Activated CD4-positive, alpha-beta T cell treated with anti-CD3 and anti-CD28 coated beads, Interleukin-10, Interleukin-2, amounts not matched to agents 100 ng/mL and 50 ng/mL, durations not matched to agents 16 hours and 8 hours (primary cell): ENCODE measurements at regions not wholly inside any gene's neighbourhood (a gene's known extent, or its start where the extent isn't known, plus 50 kb on each side); places are given as distances from the start of the nearest gene placed in this dataset.

Experiments used
- DNase-seq: peaks from one replicate; pipeline ENCODE4 v3.0.0-alpha.2; 2020

DNA sequence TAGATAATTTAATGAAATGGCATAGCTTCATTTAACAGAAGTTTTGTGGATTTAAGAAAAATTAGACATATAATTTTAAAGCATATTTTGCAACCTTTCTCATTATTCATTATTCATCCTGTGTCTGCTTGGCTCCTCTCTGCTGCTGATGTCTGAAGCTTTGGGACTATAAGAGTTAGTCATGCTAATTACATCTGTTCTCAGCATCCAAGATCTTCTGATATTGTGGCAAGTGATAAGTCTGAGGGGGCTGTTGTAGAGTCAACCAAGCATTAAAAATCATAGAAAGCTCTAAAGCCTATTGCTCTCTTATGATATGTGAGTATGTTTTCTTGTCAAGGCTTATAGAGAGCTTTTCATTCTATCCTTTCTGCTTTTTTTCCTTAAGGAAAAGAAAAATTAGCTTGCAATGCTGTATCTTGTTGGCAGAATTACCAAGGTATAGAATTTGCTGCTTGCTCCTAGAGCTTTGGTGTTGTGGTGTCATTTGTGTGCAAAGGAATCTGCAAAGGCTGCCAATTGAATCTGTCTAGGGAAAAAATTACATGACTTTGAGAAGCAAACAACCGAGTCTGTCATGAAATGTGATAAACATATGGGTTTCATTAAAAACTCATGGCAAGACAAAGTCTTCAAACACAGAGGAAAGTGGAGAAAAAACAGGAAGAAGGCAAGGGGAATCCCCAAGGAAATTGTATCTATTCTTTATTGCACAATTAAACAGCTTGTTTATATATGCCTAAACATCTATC is 156.1 kb upstream of the DAB2 start:
- DNase-seq = no peak

DNA sequence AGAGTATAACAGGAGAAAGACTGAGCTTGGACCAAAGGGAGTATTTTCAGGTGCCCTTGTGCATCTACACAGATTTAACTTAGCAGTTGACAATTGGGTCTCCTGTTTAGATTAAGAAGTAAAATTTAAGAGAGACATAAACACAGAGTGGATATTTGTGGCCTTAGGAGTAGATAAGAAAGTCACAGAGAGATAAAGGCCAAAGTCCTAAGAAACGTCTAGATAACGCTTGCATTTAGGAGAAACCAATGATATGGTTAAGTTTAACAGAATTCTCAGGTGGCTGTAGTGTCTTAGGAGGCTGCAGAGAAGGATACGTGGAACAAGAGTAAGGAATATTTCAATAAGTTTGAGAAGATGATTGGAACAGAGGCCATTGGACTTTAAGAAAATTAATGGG is 155.0 kb upstream of the DAB2 start:
- DNase-seq = no peak

DNA sequence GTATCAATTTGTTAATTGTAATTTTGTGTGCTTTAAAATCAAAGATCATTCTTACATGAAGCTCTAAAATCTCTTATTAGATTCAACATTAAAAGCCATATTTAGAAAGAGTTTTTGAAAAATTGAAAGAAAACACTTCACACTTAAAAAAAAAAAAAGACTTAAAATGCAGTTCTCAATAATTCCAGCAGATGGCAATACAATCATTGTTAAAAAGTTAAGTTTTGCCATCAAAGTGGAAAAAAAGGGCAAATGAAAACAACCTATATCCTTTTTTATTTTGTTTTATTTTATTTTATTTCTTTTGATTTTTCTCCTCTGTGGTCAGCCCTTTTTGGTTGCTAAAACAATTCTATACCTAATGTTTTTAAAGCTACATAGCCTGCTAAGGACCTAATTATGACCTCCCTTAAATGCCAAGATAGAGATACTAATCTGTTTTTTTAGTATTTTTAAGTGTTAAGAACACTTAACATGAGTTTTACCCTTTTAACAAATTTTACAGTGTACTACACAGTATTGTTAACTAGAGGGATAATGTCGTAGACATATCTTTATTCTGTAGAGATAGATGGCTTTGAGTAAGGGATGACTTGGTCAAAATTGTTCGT is 154.2 kb upstream of the DAB2 start:
- DNase-seq = peak; percentile 4

- no peak for DNase-seq
Measured at GRCh38 chr5:39577529-39577928, 152.7 kb upstream of the DAB2 start.

DNA sequence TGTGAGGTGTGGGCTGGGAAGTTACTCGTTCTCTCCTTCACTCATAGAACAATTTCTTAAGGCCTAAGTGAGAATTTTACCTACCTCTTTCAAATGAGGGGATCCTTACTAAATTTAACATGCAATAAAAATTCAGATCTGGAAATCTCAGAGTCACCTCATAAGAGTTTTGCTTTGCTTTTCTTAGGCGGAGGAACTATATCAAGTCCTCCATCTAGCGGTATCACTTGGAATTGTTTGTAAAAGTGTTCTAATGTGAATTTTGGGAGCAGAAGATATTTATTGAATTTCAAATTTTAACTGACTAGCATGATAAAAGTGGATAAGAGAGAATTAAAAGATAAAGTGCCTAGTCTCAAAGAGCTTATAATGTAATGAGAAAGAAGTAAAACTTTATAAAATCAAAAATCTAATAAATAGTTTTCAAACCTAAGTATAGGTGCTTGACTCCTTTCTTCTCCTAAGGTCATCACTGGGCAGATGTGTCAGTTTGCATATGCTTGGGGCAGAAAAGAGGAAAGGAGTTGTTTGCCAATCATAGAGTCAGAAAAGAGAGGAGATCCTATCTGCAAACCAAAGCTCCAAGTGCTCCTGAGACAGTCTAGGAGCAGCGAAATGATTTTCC is 145.7 kb upstream of the DAB2 start:
- DNase-seq = peak; percentile 32

GRCh38 chr5:39569857-39570256 is 145.1 kb upstream of the DAB2 start:
- DNase-seq = no peak

DNA sequence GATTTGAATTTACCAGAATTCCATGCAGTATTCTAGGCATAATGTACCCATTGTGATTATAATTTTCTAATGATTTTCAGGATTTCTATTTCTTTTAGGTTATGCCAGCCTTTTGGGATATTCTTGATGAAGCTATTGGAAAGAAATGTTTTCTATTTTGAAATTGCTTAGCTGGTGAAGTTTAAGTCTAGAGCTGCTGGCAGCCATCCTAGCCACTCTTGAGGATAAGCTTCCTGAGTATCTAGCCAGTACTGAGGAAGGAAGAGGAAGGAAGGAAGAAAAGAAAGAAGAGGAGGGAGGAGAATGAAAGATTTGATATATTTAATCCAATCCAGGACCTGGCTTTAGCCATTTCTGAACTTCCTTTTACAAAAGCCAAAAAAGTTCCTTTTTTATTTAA is 142.1 kb upstream of the DAB2 start:
- no peak for DNase-seq

GRCh38 chr5:39566029-39566428 is 141.2 kb upstream of the DAB2 start:
- DNase-seq = no peak

- no peak for DNase-seq
Measured at GRCh38 chr5:39561421-39561820, 136.6 kb upstream of the DAB2 start.

DNA sequence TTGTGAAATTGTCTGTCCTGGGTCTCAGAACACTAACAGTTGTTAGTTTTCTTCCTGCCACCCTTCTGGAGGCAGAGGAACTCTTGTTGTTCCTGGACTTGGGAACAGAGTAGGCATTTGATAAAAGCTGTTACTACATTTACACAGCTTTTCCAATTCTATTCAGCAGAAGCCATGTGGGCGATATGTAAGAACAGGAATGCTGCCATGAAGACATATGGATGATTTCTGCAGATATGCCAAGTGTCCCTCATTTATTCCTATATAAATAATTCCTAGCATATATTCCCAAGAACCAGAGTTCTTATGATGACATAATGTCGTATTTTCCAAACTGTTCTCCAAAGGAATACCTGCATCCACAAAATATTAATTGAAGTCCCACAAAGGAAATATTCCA is 135.9 kb upstream of the DAB2 start:
- no peak for DNase-seq

DNA sequence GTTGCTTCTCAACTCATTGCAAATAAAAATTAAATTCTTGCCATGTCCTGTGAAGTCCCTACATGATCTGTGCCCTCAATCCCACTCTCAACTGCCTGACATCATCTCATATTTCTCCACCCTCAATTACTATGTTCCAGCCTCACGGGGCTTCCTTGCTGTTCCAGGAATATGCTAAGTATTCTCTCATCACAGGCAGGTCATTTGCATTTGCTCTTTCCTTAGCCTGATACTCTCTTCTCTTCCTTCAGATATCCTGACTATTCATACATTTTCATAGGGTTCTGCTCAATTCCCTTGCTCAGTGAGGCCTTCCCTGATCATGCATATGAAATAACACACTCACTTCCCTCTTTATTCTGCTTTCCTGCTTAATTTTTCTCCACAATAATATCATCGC is 135.1 kb upstream of the DAB2 start:
- no peak for DNase-seq

GRCh38 chr5:39558541-39558940 is 133.8 kb upstream of the DAB2 start:
- no peak for DNase-seq

- no peak for DNase-seq
Measured at GRCh38 chr5:39555788-39556187, 131.0 kb upstream of the DAB2 start.

- peak; percentile 38 for DNase-seq
Measured at GRCh38 chr5:39547553-39548154, 122.9 kb upstream of the DAB2 start.

GRCh38 chr5:39544941-39545340 is 120.2 kb upstream of the DAB2 start:
- DNase-seq = no peak

DNA sequence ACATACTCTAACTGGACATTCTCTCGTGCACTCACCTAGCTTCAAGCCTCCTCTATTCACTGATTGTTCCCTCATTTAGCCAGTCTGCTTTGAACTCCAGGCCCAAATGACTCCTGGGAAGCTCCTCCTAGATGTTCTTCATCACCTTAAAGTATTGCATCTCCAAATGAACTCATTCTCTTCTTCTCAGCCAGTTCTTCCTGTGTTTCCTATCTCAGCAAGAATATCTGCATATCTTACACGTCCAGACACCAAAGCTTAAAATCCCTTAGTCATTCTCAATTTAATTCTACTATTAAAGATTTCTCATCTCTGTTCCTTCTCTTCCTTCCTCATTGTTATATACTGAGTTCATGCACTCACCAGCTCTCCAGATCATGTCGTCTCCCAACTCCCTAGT is 118.6 kb upstream of the DAB2 start:
- DNase-seq = no peak

GRCh38 chr5:39542511-39543285 is 117.9 kb upstream of the DAB2 start:
- no peak for DNase-seq

DNA sequence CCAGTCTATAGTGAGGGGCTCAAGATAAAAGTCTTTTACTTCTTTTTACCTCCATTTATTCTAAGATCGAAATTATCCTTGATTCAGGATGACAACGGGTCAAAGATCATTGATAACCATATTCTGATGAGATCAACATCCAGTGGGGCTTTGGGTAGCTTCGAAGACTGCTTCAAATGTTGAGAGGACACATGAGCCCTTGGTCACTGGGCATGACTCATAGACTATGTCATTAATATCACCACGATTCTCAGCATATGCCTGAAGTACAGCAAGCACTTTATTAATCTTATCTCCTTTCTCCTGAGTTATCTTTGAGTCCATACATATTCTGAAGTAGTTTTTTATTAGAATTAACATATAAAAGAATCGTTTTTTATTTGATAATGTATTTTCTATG is 117.1 kb upstream of the DAB2 start:
- no peak for DNase-seq

GRCh38 chr5:39539470-39539869 is 114.7 kb upstream of the DAB2 start:
- no peak for DNase-seq

DNA sequence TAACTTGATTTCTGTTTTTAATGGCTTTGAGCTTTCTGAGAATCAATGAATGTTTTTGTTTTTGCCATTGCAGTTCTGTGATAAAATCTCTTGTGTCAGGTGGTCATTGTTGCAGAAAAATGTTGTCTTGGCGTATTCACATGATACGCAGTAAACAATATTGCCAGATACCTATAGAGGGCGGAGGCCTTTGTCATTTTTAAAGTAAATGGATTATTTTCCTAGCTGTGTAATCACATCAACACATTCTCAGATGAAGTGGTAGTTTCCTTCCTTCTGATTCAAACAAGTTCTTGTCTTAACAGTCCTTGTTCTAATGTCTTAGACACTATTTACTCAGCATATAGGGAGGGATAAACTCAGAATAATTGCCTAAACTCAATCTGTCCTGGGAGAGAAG is 109.9 kb upstream of the DAB2 start:
- no peak for DNase-seq

DNA sequence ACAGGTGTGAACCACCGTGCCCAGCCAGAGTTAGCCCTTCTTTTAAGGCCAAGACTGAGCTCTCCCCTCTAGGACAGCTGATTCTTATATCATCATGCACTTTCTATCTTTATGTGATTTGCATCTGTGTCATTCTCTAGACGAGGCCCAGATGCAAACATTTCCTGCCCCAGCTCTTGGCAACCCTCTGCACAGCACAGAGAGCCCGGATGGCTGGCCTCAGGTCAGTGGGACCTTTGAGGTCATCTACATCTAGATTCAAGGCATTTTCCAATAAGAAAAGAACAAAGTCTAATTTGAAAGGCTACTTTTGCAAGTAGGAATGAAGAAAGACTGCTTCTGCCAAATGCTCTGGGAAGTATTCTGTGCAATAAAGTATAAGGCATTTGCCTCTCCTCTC is 109.0 kb upstream of the DAB2 start:
- no peak for DNase-seq

GRCh38 chr5:39532511-39532910 is 107.7 kb upstream of the DAB2 start:
- DNase-seq = no peak

DNA sequence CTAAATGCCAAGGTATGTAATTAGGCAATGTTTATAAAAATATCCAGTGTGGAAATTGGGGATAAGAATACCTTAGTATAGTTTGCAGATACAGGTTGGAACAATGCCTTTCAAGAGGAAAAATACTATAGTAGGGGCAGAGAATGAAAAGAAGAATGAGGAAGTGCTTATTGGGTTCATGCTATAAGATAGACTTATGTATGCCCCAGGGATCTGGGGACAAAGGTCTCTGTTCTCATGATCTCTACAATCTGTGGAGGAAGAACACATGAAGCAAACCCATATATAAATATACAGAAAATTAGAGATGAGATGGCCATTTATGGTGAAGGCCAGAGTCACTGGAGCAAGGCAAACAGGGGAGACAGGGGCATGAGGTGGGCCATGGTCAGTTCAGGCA is 106.5 kb upstream of the DAB2 start:
- no peak for DNase-seq
